HG02981 (cell line): ENCODE measurements at regions not wholly inside any gene's neighbourhood (a gene's known extent, or its start where the extent isn't known, plus 50 kb on each side); places are given as distances from the start of the nearest gene placed in this dataset.

Source experiments
- ATAC-seq: cut with Tn5 transposase; IDR thresholded peaks from one replicate; pipeline ENCODE4 v1.9.1; 2021; ENCODE audit warnings: mild to moderate bottlenecking, moderate library complexity; ENCODE audit not compliant: unreplicated experiment

DNA sequence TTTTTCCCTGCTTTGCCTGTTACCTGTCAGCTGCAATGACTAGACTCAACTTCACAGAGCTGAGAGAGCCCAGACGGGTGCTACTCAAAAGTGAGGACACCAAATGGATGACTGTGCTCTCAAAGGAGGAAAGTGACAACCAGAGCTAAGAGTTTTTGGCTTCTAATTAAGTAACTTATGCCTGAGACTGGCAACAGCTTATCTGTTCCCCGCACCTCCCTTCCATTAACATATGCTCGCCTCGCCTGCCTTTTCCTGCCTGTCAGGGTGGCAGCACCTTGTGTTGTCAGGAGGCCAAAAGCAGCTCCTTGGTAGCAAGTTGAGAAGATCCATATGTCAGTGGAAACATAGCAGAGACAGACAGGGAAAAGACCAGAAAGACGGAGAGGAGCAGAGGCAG, 573.9 kb upstream of the KIRREL3 start:
- no peak for ATAC-seq

DNA sequence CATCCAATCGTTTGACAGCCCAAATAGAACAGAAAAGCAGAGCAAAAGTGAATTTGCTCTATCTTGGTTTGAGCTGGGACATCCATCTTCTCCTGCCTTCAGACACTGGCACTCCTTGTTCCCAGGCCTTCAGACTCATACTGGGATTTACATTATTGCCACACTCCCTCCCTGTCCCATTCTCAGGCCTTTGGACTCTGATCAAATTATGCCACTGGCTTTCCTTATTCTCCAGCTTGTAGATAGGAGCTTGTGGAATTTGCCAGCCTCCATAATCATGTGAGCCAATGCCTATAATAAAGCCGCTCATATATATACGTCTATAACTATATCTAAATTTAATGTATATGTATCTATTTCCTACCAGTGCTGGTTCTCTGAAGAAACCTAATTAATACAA, 568.3 kb upstream of the KIRREL3 start:
- ATAC-seq: no peak

DNA sequence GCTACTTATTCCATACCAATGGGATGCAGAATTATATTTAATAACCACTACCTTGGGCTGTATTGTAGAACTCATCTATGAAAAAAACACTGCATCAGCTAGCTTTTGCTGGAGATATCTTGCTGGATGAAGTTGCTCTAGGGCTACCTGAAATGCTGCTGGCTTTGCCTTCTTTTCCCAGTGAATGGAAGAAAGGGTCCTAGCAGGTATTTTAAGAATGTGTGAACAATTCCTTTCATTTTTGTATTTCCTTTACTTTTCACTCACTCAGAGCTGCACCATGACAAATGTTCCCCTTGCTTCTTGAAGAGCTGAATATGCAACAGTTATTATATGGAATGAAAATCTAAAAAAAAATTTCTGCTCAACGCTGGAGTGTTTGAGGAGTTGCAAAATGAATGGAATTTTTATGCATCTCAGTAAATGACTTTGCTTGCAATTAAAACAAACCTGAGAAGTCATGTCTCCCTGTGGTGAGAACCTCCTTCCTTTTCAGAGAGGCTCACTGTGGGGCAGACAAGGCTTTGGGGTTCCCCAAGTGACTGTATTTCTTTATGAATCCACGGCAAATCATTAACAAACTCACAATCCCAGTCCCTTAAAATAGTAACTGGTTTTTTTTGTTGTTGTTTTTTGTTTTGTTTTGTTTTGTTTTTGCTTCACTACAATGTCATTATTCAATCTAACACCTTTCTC, 566.8 kb upstream of the KIRREL3 start:
- ATAC-seq: no peak

DNA sequence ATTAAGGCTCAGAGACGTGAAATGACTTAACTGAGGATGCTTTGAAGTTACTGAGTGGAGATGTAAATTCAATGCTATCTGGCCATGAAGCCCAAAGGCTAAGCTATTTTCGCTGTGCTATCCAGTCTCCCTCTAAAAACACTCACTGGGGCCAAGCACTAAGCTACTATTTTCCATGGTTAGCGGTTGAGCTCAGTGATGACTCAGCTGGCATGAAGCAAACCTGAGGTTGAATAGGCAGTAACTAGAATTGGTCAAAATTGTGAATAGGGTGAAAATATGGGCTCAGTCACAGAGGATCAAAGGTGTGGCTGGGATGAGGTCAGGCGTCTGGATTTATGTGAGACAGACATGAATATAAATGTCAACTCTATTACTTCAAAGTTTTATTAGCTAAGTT, 564.2 kb upstream of the KIRREL3 start:
- ATAC-seq: no peak

DNA sequence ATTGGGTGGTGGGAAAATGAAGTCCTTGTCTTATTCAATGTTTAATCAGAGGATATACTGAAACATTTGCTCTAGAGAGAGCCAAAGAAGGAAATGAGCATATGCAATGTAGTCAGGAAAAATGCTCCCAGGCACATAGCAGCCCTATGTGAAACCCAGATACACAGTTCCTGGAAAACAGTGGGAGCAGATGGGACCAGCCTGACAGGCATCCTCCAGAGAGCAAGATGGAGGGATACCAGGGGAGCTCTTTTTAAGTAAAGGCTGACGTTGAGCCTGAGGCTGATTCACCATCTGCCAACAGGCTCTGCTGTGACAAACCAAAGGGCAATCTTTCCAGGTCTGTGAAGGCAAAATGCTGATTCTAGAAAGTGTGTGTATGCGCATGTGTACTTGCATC, 559.4 kb upstream of the KIRREL3 start:
- no peak for ATAC-seq

DNA sequence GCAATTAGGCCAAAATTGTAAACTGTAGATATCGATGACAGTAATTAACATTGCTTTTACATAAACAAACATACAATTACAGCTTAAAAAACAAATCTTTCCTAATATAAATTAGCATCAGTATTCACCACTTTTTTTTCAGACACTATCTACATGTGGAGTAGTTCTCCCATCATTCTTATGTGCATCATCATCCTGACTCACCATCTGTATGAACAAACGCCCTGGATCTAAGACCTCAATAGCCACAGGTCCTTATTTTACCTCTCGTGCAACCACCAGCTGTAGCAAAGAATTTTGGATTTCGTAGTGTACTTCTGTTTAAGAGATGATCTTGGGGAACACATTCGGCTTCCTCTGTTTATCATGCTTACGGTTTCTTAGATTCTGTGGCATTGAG, 551.9 kb upstream of the KIRREL3 start:
- no peak for ATAC-seq

DNA sequence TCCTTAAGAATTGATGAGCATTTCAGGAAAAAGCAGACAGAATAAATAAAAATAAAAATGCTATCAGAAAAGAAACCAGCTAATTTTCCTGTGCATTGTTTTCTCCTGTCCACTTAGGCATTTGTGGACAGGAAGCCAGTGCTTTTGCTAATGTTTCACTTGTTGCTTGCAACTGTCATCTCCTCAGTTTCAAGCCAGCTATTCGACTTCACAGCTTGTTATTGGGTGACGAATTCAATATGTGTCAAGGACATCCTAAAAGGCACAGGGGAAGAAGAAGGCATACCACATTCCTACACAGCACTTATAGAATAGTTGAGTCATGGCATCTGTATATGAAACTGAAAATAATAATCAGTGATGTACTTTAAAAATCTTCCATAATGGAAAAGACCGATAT, 530.6 kb upstream of the KIRREL3 start:
- ATAC-seq: no peak

DNA sequence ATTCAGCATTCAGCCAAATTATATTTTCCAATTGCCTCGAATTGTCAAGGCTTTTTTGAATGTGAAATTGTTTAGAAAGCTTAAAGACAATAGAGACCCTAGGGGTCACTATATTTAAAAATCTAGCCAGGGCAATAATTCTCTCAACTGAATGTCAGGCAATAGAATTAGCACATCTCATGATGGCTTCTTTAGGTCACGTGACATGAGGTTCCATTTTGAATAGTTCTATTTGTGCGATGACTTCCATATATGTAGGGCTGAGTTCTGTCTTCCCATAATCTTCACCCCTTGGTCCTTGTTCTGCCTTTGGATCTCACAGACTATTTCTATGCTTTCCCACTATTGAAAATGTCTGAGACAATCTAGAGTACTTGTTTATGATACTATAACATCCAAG, 527.7 kb upstream of the KIRREL3 start:
- ATAC-seq: no peak

DNA sequence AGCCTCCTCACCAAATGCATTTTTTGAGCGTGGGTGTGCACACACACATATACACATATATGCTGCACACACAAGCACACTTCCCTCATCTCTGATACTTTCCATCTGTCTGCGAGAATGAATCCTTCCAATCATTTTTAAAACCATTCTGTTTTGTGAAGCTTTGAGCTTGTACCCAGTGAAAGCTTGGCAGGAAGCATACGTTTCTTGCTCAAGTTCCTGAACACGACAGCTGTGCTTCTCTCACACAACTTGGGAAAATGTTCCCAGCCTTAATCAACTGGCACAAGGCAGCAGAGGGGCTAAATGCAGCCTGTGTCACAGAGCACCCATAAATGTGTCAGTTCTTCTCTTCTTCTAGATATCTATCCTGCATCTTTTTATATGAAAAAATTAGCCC, 524.0 kb upstream of the KIRREL3 start:
- ATAC-seq: no peak

DNA sequence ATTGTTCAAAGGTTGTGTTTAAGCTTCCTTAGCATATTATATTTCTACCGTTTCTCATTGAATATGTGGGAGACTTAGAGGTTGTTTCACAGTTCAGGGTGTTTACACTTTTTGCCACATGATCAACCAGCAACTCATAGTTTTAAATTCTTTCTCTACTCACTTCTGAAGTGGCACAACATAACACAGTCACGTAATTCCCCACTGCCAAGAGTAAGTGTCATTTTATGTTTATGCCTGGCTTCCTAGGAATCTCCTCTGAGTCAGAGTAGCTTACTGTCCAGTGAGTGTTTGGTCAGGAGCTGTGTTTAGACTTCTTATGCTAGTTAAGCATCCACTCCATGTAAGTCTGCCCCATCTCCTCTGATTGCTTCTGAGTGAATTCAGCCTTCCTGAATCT, 520.8 kb upstream of the KIRREL3 start:
- no peak for ATAC-seq

DNA sequence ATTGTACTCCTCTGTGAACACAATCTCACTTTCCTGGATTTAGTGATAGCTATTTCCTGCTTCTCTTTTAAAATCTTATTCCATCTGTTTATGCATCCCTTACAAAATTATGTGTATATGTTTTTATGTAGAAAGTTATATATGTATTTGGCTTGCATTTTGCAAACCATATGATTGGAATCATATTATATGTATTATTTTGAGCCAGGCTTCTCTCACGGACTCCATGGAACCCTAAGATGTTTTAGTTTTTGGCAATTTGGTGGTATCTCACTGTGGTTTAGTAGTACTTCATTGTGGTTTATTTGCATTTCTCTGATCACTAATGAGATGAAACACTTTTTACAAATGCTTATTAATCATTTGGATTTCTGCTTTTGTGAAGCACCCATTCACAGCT, 507.3 kb upstream of the KIRREL3 start:
- ATAC-seq: no peak

DNA sequence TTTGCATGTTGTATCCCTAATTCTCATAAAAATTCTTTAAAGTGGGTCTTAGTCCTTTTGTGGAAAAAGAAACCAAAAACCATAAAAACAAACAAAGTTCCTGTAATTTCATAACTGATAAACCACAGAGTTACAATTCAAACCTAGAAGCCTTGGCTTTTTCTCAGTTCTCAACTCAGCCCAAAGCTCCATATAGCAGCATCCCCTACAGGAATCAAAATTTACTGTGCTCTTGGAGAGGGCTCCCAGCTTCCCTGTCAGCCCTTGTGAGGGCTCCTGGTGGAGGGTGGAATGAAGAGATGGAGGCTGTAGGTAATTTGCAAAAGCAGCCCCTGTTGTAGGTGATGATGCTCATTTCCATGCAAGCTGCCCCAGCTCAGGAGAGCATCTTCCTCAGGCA, 506.1 kb upstream of the KIRREL3 start:
- no peak for ATAC-seq

DNA sequence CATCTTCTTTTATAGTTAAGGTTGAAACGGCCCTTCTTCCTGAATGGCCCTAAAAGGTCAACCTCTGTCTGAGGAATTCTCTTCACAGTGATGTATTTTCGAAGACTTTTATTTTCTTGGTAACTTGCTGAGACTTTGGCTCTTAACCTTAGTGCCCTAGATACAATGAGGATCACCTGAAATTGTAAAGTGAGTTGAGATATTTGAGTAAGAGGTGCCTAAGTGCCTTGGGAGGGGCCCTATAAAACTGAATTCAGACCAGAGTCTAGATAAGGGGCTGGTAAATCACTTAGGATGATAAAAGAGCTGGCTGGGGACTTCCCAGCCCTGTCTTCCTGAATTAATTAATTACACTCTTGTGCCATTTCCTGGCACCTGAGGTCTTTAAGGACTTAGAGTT, 505.6 kb upstream of the KIRREL3 start:
- no peak for ATAC-seq

DNA sequence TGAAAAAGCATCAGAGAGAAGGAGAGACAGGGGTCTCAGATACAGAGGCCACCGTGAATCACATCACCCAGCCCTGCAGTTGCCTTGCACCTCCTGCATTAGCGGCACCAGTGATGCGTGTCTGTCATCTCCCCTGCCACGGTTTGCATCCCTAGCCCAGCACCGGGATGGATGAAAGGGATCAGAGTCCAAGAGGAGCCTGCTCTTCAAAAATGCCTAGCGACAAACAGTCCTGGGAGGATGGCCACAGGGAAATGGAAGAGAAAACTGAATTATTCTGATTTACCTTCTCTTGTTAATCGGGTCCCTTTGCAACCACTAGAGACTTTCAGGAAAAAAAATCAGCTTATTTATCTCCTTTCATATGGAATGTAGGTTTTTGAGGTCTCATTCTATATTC, 495.6 kb upstream of the KIRREL3 start:
- ATAC-seq: no peak

DNA sequence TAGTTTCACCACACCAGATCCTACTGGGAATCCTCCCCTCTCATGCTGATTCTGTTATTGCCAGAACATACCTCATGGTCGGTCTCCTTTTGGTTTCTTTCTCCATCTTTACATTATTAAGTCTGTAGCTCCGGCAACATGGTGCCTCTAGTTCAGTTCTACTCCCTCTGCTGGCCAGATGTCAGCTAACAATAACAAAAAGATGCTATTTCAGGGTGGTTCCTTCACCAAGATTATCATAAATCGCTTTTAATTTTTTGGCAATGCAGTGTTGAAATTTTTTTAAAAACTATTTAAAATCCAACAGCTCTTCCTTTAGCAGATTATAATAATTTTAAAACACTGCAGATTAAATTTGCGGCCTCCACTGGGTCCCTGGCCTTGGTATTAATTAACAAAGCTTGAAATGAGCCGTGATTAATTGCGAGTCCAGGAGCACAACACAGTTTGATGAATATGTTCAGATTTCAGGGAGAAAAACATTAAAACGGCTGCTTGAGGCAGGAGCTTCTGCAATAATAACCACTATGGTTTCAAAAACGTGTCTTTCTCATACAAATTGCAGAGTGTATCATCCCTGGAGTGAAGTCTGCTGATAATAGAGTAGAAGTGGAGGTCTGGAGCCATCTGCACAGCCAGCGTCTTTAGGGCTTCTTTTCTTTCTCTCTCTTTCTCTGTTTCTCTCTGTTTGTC, 492.9 kb upstream of the KIRREL3 start:
- ATAC-seq: no peak

DNA sequence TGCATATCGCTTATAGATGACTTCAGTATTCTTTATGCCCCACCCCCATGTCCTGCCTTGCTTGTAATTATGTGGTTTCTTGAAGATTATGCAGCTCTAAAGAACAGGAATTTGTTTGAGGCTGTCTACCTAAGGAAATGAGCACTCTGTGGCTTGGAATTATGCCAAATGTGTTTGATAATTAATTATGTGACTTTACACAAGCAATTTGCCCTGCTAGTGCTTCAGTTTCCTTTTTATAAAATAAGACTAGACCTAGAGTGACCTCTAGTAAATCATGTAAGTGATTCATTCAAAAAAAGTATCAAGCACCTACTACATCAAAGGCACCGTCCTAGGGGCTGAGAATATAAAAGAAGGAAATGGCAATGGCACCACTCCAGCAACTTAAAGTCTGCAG, 491.5 kb upstream of the KIRREL3 start:
- no peak for ATAC-seq

DNA sequence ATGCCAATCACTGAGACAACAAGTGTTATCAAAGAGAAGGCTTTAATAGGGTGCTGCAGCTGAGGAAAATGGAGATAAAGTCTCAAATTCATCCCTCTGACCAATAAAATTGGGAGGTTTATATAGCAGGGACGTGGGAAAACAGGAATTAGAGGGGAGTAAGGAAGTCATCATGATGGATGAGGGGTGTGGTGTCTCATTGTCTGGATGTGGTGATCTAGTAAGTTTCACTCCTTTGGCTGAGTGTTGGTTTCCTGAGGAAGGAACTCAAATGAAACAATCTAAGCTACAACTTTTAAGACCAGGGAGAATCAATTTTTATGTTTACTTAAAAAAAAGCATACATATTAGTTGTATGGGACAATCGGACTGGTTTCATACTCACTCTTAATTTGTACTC, 491.0 kb upstream of the KIRREL3 start:
- no peak for ATAC-seq

DNA sequence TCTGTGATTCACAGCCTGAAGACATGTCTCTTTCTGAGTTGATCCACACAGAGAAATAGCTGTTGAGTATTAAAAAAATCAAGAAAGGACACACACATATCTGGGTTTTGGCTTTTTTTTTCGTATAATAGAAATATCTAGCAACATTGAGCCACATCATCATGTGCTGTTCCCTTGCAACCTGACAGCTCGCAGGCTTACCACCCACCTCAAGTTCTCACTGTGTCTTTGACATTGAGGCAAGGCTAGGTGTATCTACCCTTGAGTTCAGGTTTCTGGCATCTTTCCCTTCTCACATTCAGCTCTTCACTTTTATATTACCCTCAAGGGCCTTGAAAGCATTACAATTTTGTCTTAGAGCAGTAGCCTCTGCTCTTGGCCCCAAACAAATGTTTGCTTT, 490.3 kb upstream of the KIRREL3 start:
- no peak for ATAC-seq

DNA sequence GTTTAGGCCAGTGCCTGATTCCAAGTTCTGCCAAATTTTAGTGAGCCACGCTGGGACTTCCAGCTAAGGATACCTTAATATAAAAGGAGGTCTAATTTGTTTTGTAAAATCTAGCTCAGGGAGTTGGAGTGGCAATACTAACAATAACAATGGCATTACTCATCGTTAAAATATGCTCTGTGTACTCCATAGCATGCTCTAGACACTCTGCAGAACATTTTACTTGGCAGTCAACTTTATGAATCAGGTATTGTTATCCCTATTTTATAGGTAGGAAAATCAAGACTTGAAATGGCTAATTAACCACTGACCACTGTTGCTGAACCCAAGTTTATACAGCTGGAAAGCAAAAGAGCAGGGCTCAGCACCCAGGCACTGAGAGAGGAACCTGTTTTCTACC, 485.0 kb upstream of the KIRREL3 start:
- ATAC-seq: no peak

DNA sequence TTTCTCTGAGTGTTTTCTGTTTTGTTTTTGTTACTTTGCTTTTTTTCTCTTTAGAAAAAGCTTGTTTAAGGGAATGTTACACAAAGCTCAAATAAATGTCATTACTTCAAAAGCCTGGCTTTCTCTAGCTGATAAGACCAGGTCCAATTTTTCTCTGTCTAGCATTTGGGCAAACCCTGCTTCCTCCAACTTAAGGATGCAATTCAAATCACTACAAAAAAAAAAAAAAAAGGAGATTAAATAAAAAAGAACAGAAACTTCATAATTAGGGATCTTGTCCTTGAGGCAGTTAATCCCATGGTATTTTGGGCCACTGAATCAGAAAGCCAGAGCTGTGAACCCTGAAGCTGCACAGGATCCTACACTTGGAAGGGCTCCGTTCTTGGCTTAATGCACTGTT, 480.8 kb upstream of the KIRREL3 start:
- no peak for ATAC-seq

DNA sequence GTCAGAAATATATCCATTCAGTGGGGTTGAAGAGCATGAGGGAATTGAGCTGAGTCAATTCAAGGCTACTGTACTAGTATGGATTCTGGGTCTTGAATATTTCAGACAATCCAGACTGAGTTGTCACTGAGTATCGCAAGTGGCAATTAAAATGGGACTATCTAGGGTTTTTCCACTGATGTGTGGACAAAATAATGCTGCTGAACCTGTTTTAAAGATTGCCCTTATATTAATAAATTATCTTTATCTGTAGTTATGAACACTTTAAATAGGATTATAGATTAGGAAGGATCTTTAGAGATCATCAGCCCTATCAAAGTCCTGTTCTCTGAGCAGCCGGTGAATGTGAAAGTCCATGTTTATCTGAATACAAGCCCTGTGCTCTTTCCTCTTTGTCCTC, 478.3 kb upstream of the KIRREL3 start:
- ATAC-seq: no peak

DNA sequence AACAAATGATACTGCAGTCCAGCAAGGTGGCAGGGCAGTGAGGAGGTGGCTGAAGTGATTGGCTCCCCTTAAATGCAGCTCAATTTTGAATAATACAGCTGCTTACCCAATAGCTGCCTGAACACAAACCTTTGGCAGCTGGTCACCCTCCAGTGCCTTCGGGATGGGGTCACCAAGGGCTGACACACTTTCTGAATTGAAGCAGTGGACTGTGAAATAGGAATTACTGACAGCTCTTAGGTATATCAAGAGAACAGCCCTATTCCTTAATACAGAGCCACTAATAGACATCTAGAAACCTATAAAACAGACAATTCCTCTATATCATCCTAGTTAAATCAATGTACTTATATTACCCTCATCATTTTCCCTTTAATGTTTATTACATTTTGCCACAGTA, 474.2 kb upstream of the KIRREL3 start:
- ATAC-seq: no peak

DNA sequence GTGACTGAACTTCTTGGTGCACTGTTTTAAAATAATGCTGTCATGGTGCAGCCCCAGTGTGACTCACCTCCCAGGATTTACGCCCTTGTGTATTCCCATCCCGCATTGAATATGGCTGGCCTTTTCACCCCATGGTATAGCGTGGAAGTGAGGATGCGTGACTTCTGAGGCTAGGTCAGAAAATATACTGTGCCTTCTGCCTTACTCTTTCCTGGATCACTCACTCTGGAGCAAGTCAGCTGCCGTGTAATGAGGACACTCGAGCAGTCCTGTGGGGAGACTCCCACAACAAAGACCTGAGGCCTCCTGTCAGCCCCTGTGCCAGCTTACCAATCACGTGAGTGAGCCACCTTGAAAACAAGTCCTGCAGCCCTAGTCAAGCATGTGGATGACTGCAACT, 471.9 kb upstream of the KIRREL3 start:
- ATAC-seq: no peak
